ENCODE measurements at regions not wholly inside any gene's neighbourhood (a gene's known extent, or its start where the extent isn't known, plus 50 kb on each side); places are given as distances from the start of the nearest gene placed in this dataset.

DNA sequence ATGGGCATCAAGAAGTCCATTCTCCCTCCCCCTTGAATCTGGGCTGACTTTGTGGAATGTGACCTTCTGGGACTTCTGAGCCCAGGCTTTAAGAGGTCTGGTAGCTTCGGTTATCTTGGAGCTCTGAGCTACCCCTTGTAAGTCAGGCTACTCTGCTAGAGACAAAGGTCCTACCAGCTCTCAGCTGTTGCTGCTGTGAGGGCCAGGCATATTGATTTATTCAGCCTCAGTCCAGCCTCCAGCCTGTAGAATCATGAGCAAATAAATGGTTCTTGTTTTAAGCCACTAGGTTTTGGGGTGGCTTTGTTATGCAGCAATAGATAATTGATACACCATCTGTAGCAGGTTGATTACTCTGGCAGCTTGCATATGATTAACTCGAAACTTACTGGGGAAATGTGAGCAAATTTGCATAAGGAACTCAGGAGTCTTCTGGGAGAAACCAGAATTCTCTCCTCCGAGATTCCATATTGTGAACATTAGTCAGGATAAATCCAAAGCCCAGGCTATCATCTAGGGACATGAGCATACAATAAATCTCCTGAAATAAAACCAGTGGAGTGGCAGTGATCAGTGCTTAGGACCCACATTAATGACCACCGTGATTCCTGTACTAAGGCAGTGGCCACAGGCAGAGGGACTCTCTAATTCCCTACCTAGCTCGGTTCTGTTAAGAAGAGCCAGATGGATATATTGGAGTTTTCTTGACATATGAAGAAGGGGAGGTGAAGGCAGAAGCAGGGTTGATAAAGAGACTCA is 336.1 kb downstream of the CDC5L start:
- TF ChIP-seq CTCF (IDR thresholded peaks at IDR 0.05) = no peak
- H3K36me3 ChIP-seq = no peaks in the 10 kb centered on the region
- no peak overlapping the region for H3K27ac ChIP-seq
- ATAC-seq (ENCODE audit: insufficient number of reproducible peaks, low FRiP score, low read depth) (no peak), DNase-seq (ENCODE audit: low spot score) (no peak)
- H3K9me3 ChIP-seq = no peaks in the 10 kb centered on the region
- no peaks in the 10 kb centered on the region for H3K4me1 ChIP-seq (ENCODE audit: control insufficient read depth in 1 of 2, low read depth in 2 of 2)
- H3K4me3 ChIP-seq = no peak overlapping the region
- no peaks in the 10 kb centered on the region for H3K27me3 ChIP-seq (replicated peaks; ENCODE audit: insufficient read depth)

DNA sequence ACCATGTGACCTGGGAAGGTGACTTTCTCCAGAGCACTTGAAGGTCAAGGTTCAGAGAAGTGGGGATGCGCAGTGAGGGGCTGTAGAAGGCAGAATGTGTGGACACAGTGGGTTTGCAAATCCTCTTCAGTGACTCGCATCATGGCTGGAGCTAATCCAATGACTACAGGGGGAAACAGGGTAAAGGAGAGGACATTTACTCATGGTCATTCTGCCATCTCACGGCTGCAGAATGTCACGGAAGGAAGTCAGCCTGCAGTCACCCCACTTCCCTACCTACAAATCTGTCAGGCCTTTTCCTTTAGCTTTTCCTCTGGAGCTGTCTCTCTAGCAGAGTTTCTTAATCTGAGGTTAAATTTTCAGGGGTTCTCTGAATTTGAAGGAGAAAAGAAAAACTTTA is 337.6 kb downstream of the CDC5L start:
- TF ChIP-seq CTCF (IDR thresholded peaks at IDR 0.05) = no peak
- Histone ChIP-seq H3K27ac (no peak overlapping the region), H3K27me3 (replicated peaks; ENCODE audit: insufficient read depth) (no peaks in the 10 kb centered on the region), H3K4me3 (no peak overlapping the region), H3K9me3 (no peaks in the 10 kb centered on the region), H3K36me3 (no peaks in the 10 kb centered on the region), H3K4me1 (ENCODE audit: control insufficient read depth in 1 of 2, low read depth in 2 of 2) (no peaks in the 10 kb centered on the region)
- DNase-seq (ENCODE audit: low spot score) (no peak), ATAC-seq (ENCODE audit: insufficient number of reproducible peaks, low FRiP score, low read depth) (no peak)

- H3K27ac ChIP-seq = no peak overlapping the region
- H3K36me3 ChIP-seq = no peaks in the 10 kb centered on the region
- ATAC-seq (ENCODE audit: insufficient number of reproducible peaks, low FRiP score, low read depth) = no peak
- no peaks in the 10 kb centered on the region for H3K27me3 ChIP-seq (replicated peaks; ENCODE audit: insufficient read depth)
- DNase-seq (ENCODE audit: low spot score) = no peak
- no peak overlapping the region for H3K4me3 ChIP-seq
- no peaks in the 10 kb centered on the region for H3K9me3 ChIP-seq
- no peaks in the 10 kb centered on the region for H3K4me1 ChIP-seq (ENCODE audit: control insufficient read depth in 1 of 2, low read depth in 2 of 2)
- no peak for TF ChIP-seq CTCF (IDR thresholded peaks at IDR 0.05)
These were observed 340.4 kb downstream of the CDC5L start for GRCh38 chr6:44727651-44728630.

DNA sequence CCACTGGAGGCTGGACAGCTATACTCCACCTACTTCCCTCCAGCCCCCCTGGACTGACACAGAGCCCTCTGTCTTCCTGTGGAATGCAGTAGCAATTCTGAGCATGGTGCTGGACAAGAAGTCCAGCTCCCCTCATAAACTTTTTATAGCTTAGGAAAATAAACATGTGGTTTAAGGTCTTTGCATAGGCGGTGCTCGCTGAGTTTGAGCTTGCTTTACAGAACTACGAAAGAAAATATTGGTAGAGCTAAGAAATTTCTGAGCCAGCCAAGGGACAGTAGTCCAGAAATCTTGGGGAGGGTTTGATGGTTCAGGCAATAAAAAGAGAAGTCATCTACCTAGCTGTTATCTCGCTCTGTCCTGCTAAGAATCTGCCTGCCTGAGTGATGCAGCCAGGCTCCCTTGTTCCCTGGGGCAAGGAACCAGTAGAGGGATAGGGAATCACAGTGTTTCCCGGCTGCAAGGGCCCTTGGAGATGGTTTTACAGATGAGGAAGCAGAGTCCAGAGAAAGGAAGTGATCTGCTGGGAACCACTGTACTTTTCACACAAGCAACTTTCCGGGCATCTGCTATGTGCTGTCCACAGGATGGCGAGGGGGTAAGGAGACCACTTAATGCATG is 343.4 kb downstream of the CDC5L start:
- no peak overlapping the region for H3K4me3 ChIP-seq
- no peak for DNase-seq (ENCODE audit: low spot score)
- no peaks in the 10 kb centered on the region for H3K4me1 ChIP-seq (ENCODE audit: control insufficient read depth in 1 of 2, low read depth in 2 of 2)
- ATAC-seq (ENCODE audit: insufficient number of reproducible peaks, low FRiP score, low read depth) = no peak
- no peak overlapping the region for H3K27ac ChIP-seq
- no peaks in the 10 kb centered on the region for H3K27me3 ChIP-seq (replicated peaks; ENCODE audit: insufficient read depth)
- no peak for TF ChIP-seq CTCF (IDR thresholded peaks at IDR 0.05)
- no peaks in the 10 kb centered on the region for H3K9me3 ChIP-seq
- H3K36me3 ChIP-seq = no peaks in the 10 kb centered on the region

Data from thoracic aorta (tissue), 2 donors.